ENCODE measurements at regions not wholly inside any gene's neighbourhood (a gene's known extent, or its start where the extent isn't known, plus 50 kb on each side); places are given as distances from the start of the nearest gene placed in this dataset.

DNA sequence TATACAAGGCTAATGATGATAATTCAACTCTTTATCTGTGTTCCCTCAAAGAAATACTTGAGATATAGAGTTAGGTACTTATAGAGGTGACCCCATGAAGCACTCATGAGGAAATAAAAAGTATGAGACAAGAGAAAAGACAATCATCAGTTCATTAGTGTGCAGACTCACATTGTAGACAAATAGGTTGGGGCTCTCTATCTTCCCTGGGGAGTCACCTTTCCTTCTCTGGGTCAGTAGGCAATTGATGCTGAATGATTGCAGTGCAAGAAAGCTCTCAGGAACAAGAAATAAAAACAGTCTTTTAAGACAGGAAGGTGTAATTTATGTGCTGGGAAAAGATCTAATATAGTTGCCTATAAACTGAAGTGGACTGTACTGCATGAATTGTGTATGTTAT, 1357.6 kb upstream of the EPHA6 start:
- H3K27ac ChIP-seq (replicated peaks in 1 of 4), result no peak overlapping the region
- no peak for TF ChIP-seq POLR2AphosphoS5 (IDR thresholded peaks at IDR 0.05)
- TF ChIP-seq, protein P1, sequence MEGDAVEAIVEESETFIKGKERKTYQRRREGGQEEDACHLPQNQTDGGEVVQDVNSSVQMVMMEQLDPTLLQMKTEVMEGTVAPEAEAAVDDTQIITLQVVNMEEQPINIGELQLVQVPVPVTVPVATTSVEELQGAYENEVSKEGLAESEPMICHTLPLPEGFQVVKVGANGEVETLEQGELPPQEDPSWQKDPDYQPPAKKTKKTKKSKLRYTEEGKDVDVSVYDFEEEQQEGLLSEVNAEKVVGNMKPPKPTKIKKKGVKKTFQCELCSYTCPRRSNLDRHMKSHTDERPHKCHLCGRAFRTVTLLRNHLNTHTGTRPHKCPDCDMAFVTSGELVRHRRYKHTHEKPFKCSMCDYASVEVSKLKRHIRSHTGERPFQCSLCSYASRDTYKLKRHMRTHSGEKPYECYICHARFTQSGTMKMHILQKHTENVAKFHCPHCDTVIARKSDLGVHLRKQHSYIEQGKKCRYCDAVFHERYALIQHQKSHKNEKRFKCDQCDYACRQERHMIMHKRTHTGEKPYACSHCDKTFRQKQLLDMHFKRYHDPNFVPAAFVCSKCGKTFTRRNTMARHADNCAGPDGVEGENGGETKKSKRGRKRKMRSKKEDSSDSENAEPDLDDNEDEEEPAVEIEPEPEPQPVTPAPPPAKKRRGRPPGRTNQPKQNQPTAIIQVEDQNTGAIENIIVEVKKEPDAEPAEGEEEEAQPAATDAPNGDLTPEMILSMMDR (IDR thresholded peaks at IDR 0.05), result no peak
- H3K27me3 ChIP-seq, result no peaks in the 10 kb centered on the region
- no peaks in the 10 kb centered on the region for H3K36me3 ChIP-seq
- H3K4me1 ChIP-seq, result no peaks in the 10 kb centered on the region
- no peak for DNase-seq (ENCODE audit: extremely low spot score)
- no peak overlapping the region for H3K4me3 ChIP-seq
- intact Hi-C loops (cut with DNase I), result no loop called here
- H3K9me3 ChIP-seq, result no peaks in the 10 kb centered on the region

DNA sequence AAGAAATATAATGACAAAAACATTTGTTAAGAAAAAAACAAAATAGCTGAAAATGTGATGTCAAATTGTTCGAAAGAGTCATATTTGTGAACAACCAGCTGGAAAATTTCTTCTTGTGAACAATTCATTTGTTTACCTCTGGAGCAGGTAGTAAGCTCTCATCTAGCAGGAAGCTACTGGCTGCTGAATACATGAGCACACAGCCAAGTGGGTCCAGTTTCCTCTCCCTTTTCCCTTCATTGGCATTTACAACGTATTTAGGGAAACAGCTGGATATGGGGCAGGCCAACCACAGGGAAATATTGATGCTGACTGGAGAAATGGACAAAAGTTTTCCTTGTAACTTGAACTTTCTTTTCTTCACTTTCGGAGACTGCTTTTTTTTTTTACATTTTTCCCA, 1354.7 kb upstream of the EPHA6 start:
- H3K36me3 ChIP-seq, result no peaks in the 10 kb centered on the region
- no peak for DNase-seq (ENCODE audit: extremely low spot score)
- 69% methylated on average over 3 of the region's 3 CpGs for WGBS
- H3K4me3 ChIP-seq, result no peak overlapping the region
- H3K27me3 ChIP-seq, result no peaks in the 10 kb centered on the region
- no peaks in the 10 kb centered on the region for H3K4me1 ChIP-seq
- H3K9me3 ChIP-seq, result no peaks in the 10 kb centered on the region
- TF ChIP-seq, protein P1 (IDR thresholded peaks at IDR 0.05), result no peak
- TF ChIP-seq EP300 (IDR thresholded peaks at IDR 0.05) (no peak), POLR2AphosphoS5 (IDR thresholded peaks at IDR 0.05) (no peak), POLR2A (IDR thresholded peaks at IDR 0.05; ENCODE audit: low read depth) (no peak)
- H3K27ac ChIP-seq (replicated peaks in 1 of 4), result peak overlapping the region in 2 of 4 donors; percentile 10 to 13
- intact Hi-C loops (cut with DNase I), result no loop called here

DNA sequence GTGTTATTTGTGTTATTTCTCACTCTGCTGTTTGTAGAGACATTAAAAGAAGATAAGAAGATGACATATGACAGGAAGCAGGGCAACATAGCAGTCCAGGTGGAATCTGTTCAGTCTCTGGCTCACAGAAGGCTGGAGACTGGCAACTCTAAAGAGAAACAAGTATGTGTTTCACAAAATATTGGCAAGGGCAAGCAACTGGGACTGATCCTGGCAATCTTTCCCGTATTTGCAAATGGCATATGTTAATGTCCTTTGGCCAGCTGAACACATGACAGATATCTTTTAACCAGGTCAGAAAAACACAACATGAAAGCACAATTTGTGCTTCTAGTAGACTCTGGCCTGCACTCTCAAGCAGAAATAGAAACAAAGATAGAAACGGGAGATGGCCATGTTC, 1354.1 kb upstream of the EPHA6 start:
- Histone ChIP-seq H3K4me1 (no peaks in the 10 kb centered on the region), H3K27me3 (no peaks in the 10 kb centered on the region), H3K36me3 (no peaks in the 10 kb centered on the region), H3K4me3 (no peak overlapping the region), H3K27ac (replicated peaks in 1 of 4) (peak overlapping the region in 2 of 4 donors; percentile 10 to 13), H3K9me3 (no peaks in the 10 kb centered on the region)
- intact Hi-C loops (cut with DNase I), result no loop called here
- TF ChIP-seq EP300 (IDR thresholded peaks at IDR 0.05) (no peak), POLR2AphosphoS5 (IDR thresholded peaks at IDR 0.05) (no peak), POLR2A (IDR thresholded peaks at IDR 0.05; ENCODE audit: low read depth) (no peak)
- TF ChIP-seq, protein P1 (IDR thresholded peaks at IDR 0.05), result no peak
- WGBS, result 42% methylated on average over 2 of the region's 2 CpGs
- no peak for DNase-seq (ENCODE audit: extremely low spot score)

DNA sequence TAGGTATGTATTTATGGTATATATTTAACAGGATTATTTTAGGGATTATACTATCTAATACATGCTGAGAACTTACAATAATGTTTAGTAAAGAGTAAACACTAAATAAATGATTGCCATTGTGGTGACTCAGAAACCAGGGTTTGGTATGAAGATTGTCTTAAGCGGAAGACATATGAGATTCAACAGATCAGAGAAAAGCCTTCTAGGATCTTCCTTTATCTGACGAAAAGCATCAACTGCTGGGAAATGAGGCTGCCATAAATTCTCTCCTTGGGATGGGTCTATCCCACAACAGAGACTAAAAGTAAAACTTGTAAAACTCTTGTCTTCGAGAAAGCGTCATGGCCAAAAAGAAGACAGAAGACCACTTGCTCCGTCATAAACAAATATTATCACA, 1352.2 kb upstream of the EPHA6 start:
- no peak for TF ChIP-seq POLR2AphosphoS5 (IDR thresholded peaks at IDR 0.05)
- no peak for TF ChIP-seq EP300 (IDR thresholded peaks at IDR 0.05)
- TF ChIP-seq, protein P1 (IDR thresholded peaks at IDR 0.05), result no peak
- TF ChIP-seq POLR2A (IDR thresholded peaks at IDR 0.05; ENCODE audit: low read depth), result no peak
- Histone ChIP-seq H3K36me3 (no peaks in the 10 kb centered on the region), H3K27ac (replicated peaks in 1 of 4) (no peak overlapping the region), H3K9me3 (no peaks in the 10 kb centered on the region), H3K27me3 (no peaks in the 10 kb centered on the region), H3K4me3 (no peak overlapping the region), H3K4me1 (no peaks in the 10 kb centered on the region)
- WGBS, result 75% methylated on average over 5 of the region's 5 CpGs
- intact Hi-C loops (cut with DNase I), result no loop called here
- no peak for DNase-seq (ENCODE audit: extremely low spot score)

DNA sequence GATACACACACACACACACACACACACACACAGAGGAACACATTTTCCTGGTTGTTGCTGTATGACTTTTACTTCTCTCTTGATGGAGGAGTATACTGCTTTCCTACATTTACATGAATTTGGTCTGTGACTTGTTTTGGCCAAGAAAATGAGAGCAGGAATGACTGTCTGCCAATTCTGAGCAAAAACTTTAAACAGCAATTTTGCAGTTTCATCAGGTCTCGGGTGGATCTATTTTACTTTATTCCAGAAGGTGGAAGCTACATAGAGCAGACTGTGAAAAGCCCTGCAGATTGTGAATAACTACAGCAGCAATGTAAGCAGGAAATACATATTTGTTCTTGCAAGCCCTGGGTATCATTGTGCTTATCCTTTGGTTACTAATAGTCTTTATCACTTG, 1350.0 kb upstream of the EPHA6 start:
- Histone ChIP-seq H3K27ac (replicated peaks in 1 of 4) (no peak overlapping the region), H3K9me3 (peaks cover 0 to 5% (median 0%) of the 10 kb centered on the region in 4 donors), H3K27me3 (no peaks in the 10 kb centered on the region), H3K4me3 (no peak overlapping the region), H3K4me1 (no peaks in the 10 kb centered on the region), H3K36me3 (no peaks in the 10 kb centered on the region)
- 6% methylated on average over 1 of the region's 1 CpG for WGBS
- TF ChIP-seq POLR2A (IDR thresholded peaks at IDR 0.05; ENCODE audit: low read depth), result no peak
- no peak for TF ChIP-seq POLR2AphosphoS5 (IDR thresholded peaks at IDR 0.05)
- TF ChIP-seq EP300 (IDR thresholded peaks at IDR 0.05), result no peak
- TF ChIP-seq, protein P1 (IDR thresholded peaks at IDR 0.05), result no peak
- intact Hi-C loops (cut with DNase I), result no loop called here
- DNase-seq (ENCODE audit: extremely low spot score), result no peak
